GM19351 (cell line): ENCODE measurements at regions not wholly inside any gene's neighbourhood (a gene's known extent, or its start where the extent isn't known, plus 50 kb on each side); places are given as distances from the start of the nearest gene placed in this dataset.

Experiments
- ATAC-seq: cut with Tn5 transposase; IDR thresholded peaks from one replicate; pipeline ENCODE4 v1.9.1; 2021; ENCODE audit warnings: mild to moderate bottlenecking, moderate library complexity; ENCODE audit not compliant: unreplicated experiment

- no peak for ATAC-seq
Measured at GRCh38 chr6:77979204-77979603, 326.4 kb downstream of the MEI4 start.

GRCh38 chr6:77986380-77987034 lies 333.7 kb downstream of the MEI4 start:
- peak; percentile 88 for ATAC-seq

GRCh38 chr6:77987035-77987384 lies 334.2 kb downstream of the MEI4 start:
- peak; percentile 27 for ATAC-seq

GRCh38 chr6:78010130-78010529 lies 357.3 kb downstream of the MEI4 start:
- ATAC-seq, result no peak

- no peak for ATAC-seq
Measured at GRCh38 chr6:78020586-78020985, 367.7 kb downstream of the MEI4 start.

GRCh38 chr6:78025502-78025901 lies 372.7 kb downstream of the MEI4 start:
- ATAC-seq, result no peak

GRCh38 chr6:78031228-78031627 lies 378.4 kb downstream of the MEI4 start:
- ATAC-seq, result no peak

GRCh38 chr6:78059171-78059570 lies 406.3 kb downstream of the MEI4 start:
- no peak for ATAC-seq

GRCh38 chr6:78062993-78063392 lies 410.2 kb downstream of the MEI4 start:
- no peak for ATAC-seq

- no peak for ATAC-seq
Measured at GRCh38 chr6:78076371-78076770, 423.5 kb downstream of the MEI4 start.

- no peak for ATAC-seq
Measured at GRCh38 chr6:78089531-78089930, 436.7 kb downstream of the MEI4 start.

- no peak for ATAC-seq
Measured at GRCh38 chr6:78093906-78094305, 441.1 kb downstream of the MEI4 start.

- ATAC-seq, result no peak
Measured at GRCh38 chr6:78101387-78101786, 448.5 kb downstream of the MEI4 start.

GRCh38 chr6:78110641-78111040 lies 457.8 kb downstream of the MEI4 start:
- no peak for ATAC-seq

- no peak for ATAC-seq
Measured at GRCh38 chr6:78117966-78118365, 465.1 kb downstream of the MEI4 start.

- ATAC-seq, result no peak
Measured at GRCh38 chr6:78131521-78131920, 478.7 kb downstream of the MEI4 start.

GRCh38 chr6:78132671-78133410 lies 480.0 kb downstream of the MEI4 start:
- ATAC-seq, result no peak

GRCh38 chr6:78150425-78150824 lies 497.6 kb downstream of the MEI4 start:
- ATAC-seq, result no peak

GRCh38 chr6:78153976-78154375 lies 501.1 kb downstream of the MEI4 start:
- no peak for ATAC-seq

GRCh38 chr6:78157606-78158005 lies 504.8 kb downstream of the MEI4 start:
- no peak for ATAC-seq

GRCh38 chr6:78188891-78189290 lies 536.1 kb downstream of the MEI4 start:
- ATAC-seq, result no peak

GRCh38 chr6:78192057-78192456 lies 539.2 kb downstream of the MEI4 start:
- ATAC-seq, result no peak

- ATAC-seq, result no peak
Measured at GRCh38 chr6:78199044-78199443, 546.2 kb downstream of the MEI4 start.
